IMR-90 (cell line): ENCODE measurements at regions not wholly inside any gene's neighbourhood (a gene's known extent, or its start where the extent isn't known, plus 50 kb on each side); places are given as distances from the start of the nearest gene placed in this dataset.
A peak's percentile ranks its signal among the peaks of the same experiment; 100 is the strongest.

ENCODE experiments used
- ATAC-seq: fragments of 200-7000 bp; cut with Tn5 transposase; 2 replicates; pipeline ENCODE4 v1.9.1; 2020; ENCODE audit warnings: low read depth, mild to moderate bottlenecking, moderate library complexity
- BruUV-seq: library from RNA; stranded (reverse); fragments of 400-500 nt; replicated peaks from 2 replicates; lab custom pipeline; 2021; lab: Mats Ljungman, UMichigan
- CTCF ChIA-PET: fragments of 300-600 bp; formaldehyde crosslinking; extraction: SDS; loops from one replicate; lab custom pipeline; 2021; ENCODE audit warnings: antibody characterized with exemption; lab: Yijun Ruan, JAX
- POLR2A ChIA-PET: fragments of 300-600 bp; sonication (Branson Sonifier 250); formaldehyde crosslinking; loops from one replicate; lab custom pipeline; 2022; ENCODE audit warnings: antibody characterized with exemption; ENCODE audit not compliant: unreplicated experiment; lab: Charles Lee
- DNase-seq: peaks from one replicate; pipeline ENCODE4 v3.0.0; 2013
- H2AFZ ChIP-seq: replicated peaks from 2 replicates; pipeline ENCODE3; 2013; ENCODE audit warnings: low read length, mild to moderate bottlenecking; ENCODE audit not compliant: poor library complexity
- H2AK5ac ChIP-seq: 2 replicates; pipeline ENCODE4 v1.6.1; 2013; ENCODE audit warnings: low read depth, low read length, inconsistent platforms
- H2AK9ac ChIP-seq: replicated peaks from 2 replicates; pipeline ENCODE3; 2013; ENCODE audit warnings: mild to moderate bottlenecking, low read depth, low read length, moderate library complexity; ENCODE audit not compliant: poor library complexity
- H2BK120ac ChIP-seq: 2 replicates; pipeline ENCODE4 v1.6.1; 2013; ENCODE audit warnings: low read depth, low read length, inconsistent platforms
- H2BK15ac ChIP-seq: 3 replicates; pipeline ENCODE4 v1.6.1; 2013; ENCODE audit warnings: low read depth, low read length, inconsistent platforms
- H2BK20ac ChIP-seq: 2 replicates; pipeline ENCODE4 v1.6.1; 2013; ENCODE audit warnings: low read depth, mild to moderate bottlenecking, inconsistent platforms, low read length, moderate library complexity
- H2BK5ac ChIP-seq: 2 replicates; pipeline ENCODE4 v1.6.1; 2013; ENCODE audit warnings: mild to moderate bottlenecking, low read depth, low read length, inconsistent platforms; ENCODE audit not compliant: poor library complexity, severe bottlenecking
- H3K14ac ChIP-seq: replicated peaks from 2 replicates; pipeline ENCODE4 v1.6.1; 2013; ENCODE audit warnings: low read depth, low read length, inconsistent platforms
- H3K18ac ChIP-seq: 2 replicates; pipeline ENCODE4 v1.6.1; 2013; ENCODE audit warnings: low read depth, low read length, control low read depth
- H3K23ac ChIP-seq: 2 replicates; pipeline ENCODE4 v1.6.1; 2013; ENCODE audit warnings: low read depth, low read length, inconsistent platforms
- H3K27ac ChIP-seq: 2 replicates; pipeline ENCODE4 v1.5.1; 2013; ENCODE audit warnings: mild to moderate bottlenecking, control low read depth, low read length; ENCODE audit not compliant: insufficient read depth
- H3K27me3 ChIP-seq: 2 replicates; pipeline ENCODE4 v1.6.1; 2013; ENCODE audit warnings: low read length; ENCODE audit not compliant: control insufficient read depth, insufficient read depth
- H3K36me3 ChIP-seq: 2 replicates; pipeline ENCODE4 v1.6.1; 2013; ENCODE audit warnings: low read length, mixed read lengths; ENCODE audit not compliant: control insufficient read depth, insufficient read depth
- H3K4ac ChIP-seq: 2 replicates; pipeline ENCODE4 v1.6.1; 2013; ENCODE audit warnings: low read depth, low read length, inconsistent platforms
- H3K4me1 ChIP-seq: 2 replicates; pipeline ENCODE4 v1.6.1; 2013; ENCODE audit warnings: low read length, mixed read lengths; ENCODE audit not compliant: control insufficient read depth, insufficient read depth
- H3K4me2 ChIP-seq: 2 replicates; pipeline ENCODE4 v1.6.1; 2013; ENCODE audit warnings: low read depth, mild to moderate bottlenecking, control low read depth, low read length, moderate library complexity
- H3K4me3 ChIP-seq: 2 replicates; pipeline ENCODE4 v1.5.1; 2013; ENCODE audit warnings: low read depth, mild to moderate bottlenecking, control low read depth, low read length, moderate library complexity; ENCODE audit not compliant: insufficient read depth
- H3K56ac ChIP-seq: 2 replicates; pipeline ENCODE4 v1.6.1; 2013; ENCODE audit warnings: low read length, inconsistent platforms; ENCODE audit not compliant: insufficient read depth; ENCODE audit errors: extremely low read depth
- H3K79me1 ChIP-seq, 2 experiments: 2 replicates each; pipeline ENCODE4 v1.6.1; 2013; ENCODE audit warnings: low read length in 2 of 2, inconsistent platforms in 1 of 2, low read depth in 1 of 2
- H3K9ac ChIP-seq: 2 replicates; pipeline ENCODE4 v1.6.1; 2013; ENCODE audit warnings: low read depth, low read length, control low read depth
- H3K9me1 ChIP-seq: 2 replicates; pipeline ENCODE4 v1.6.1; 2013; ENCODE audit warnings: low read length, inconsistent platforms; ENCODE audit not compliant: insufficient read depth
- H3K9me3 ChIP-seq: 2 replicates; pipeline ENCODE4 v1.6.1; 2013; ENCODE audit warnings: low read length; ENCODE audit not compliant: control insufficient read depth, insufficient read depth
- H4K20me1 ChIP-seq: 2 replicates; pipeline ENCODE4 v1.6.1; 2013; ENCODE audit warnings: low read length, inconsistent platforms; ENCODE audit not compliant: insufficient read depth
- H4K5ac ChIP-seq: 2 replicates; pipeline ENCODE4 v1.6.1; 2013; ENCODE audit warnings: mild to moderate bottlenecking, low read depth, low read length, control low read depth
- H4K8ac ChIP-seq, 2 experiments: 2 replicates each; pipeline ENCODE4 v1.6.1; 2013; ENCODE audit warnings: low read depth in 2 of 2, low read length in 2 of 2, control low read depth in 1 of 2, inconsistent platforms in 1 of 2
- H4K91ac ChIP-seq: 2 replicates; pipeline ENCODE4 v1.6.1; 2013; ENCODE audit warnings: low read depth, low read length, inconsistent platforms; ENCODE audit not compliant: insufficient read depth
- BHLHE40 ChIP-seq: fragments of 150-350 bp; IDR thresholded peaks from 2 replicates; pipeline ENCODE4 v1.6.1; 2016; ENCODE audit warnings: mild to moderate bottlenecking, low read depth, low read length
- CEBPB ChIP-seq: IDR thresholded peaks from 2 replicates; pipeline ENCODE4 v1.6.1; 2012; ENCODE audit warnings: low read depth, low read length, improper control_type of control experiment
- CHD1 ChIP-seq: IDR thresholded peaks from 2 replicates; pipeline ENCODE4 v1.6.1; 2012; ENCODE audit warnings: low read depth, low read length, improper control_type of control experiment
- CTCF ChIP-seq: conservative IDR thresholded peaks from 2 replicates; pipeline ENCODE4 v1.5.1; 2012; ENCODE audit warnings: mild to moderate bottlenecking, low read depth, low read length, improper control_type of control experiment
- ELK1 ChIP-seq: fragments of 150-350 bp; IDR thresholded peaks from 2 replicates; pipeline ENCODE4 v1.6.1; 2016; ENCODE audit warnings: low read depth, mild to moderate bottlenecking, low read length, moderate library complexity, borderline replicate concordance
- FOS ChIP-seq: fragments of 150-350 bp; IDR thresholded peaks from 2 replicates; pipeline ENCODE4 v1.6.1; 2016; ENCODE audit warnings: low read depth, low read length
- MAFK ChIP-seq: IDR thresholded peaks from 2 replicates; pipeline ENCODE4 v1.6.1; 2012; ENCODE audit warnings: low read depth, low read length, improper control_type of control experiment
- MAZ ChIP-seq: IDR thresholded peaks from 2 replicates; pipeline ENCODE4 v1.6.1; 2012; ENCODE audit warnings: low read depth, mild to moderate bottlenecking, low read length, improper control_type of control experiment, moderate library complexity, borderline replicate concordance
- MXI1 ChIP-seq: IDR thresholded peaks from 2 replicates; pipeline ENCODE4 v1.6.1; 2012; ENCODE audit warnings: low read depth, mild to moderate bottlenecking, low read length, moderate library complexity, borderline replicate concordance
- NFE2L2 ChIP-seq: fragments of 150-350 bp; IDR thresholded peaks from 2 replicates; pipeline ENCODE4 v1.6.1; 2016; ENCODE audit warnings: low read depth, mild to moderate bottlenecking, low read length
- POLR2A ChIP-seq: IDR thresholded peaks from 2 replicates; pipeline ENCODE4 v1.6.1; 2012; ENCODE audit warnings: mild to moderate bottlenecking, low read depth, low read length
- RAD21 ChIP-seq: IDR thresholded peaks from 2 replicates; pipeline ENCODE4 v1.6.1; 2012; ENCODE audit warnings: low read length, improper control_type of control experiment
- RCOR1 ChIP-seq: IDR thresholded peaks from 2 replicates; pipeline ENCODE4 v1.6.1; 2012; ENCODE audit warnings: mild to moderate bottlenecking, low read length, improper control_type of control experiment; ENCODE audit not compliant: insufficient replicate concordance
- RFX5 ChIP-seq: IDR thresholded peaks from 2 replicates; pipeline ENCODE4 v1.8.0; 2012; ENCODE audit warnings: low read depth, mild to moderate bottlenecking, low read length, moderate library complexity
- SMC3 ChIP-seq: fragments of 150-350 bp; IDR thresholded peaks from 2 replicates; pipeline ENCODE4 v1.6.1; 2016; ENCODE audit warnings: low read depth, mild to moderate bottlenecking, antibody characterized with exemption, low read length, moderate library complexity
- USF2 ChIP-seq: fragments of 150-350 bp; IDR thresholded peaks from 2 replicates; pipeline ENCODE4 v1.6.1; 2017; ENCODE audit warnings: mild to moderate bottlenecking, antibody characterized with exemption, low read length, low read depth
- WGBS, 2 experiments: methylation state at CpG; one replicate each; pipeline versions ENCODE4 v1.1.5 to v1.1.7; 2013; ENCODE audit warnings: missing lambda C conversion rate in 2 of 2; ENCODE audit not compliant: insufficient read length in 1 of 2; ENCODE audit errors: extremely low coverage in 2 of 2; 5-methylcytosine and 5-hydroxymethylcytosine counted together
- dilution Hi-C: fragments of 300-500 bp; cut with HindIII; formaldehyde crosslinking; loops from one replicate; pipeline ENCODE4 v1.14.3; 2018; ENCODE audit warnings: low sequenced_read_pairs; ENCODE audit not compliant: unreplicated experiment
- in situ Hi-C: fragments of 300-500 bp; cut with MboI; formaldehyde crosslinking; loops from 3 replicates; pipeline ENCODE4 v1.14.3; 2019; ENCODE audit warnings: low sequenced_read_pairs, inconsistent platforms, mixed read lengths
- intact Hi-C: fragments of 100-400 bp; cut with micrococcal nuclease; formaldehyde crosslinking; loops from 2 replicates; pipeline ENCODE4 v1.10.0; 2022

GRCh38 chr2:215697003-215697402, 261.1 kb upstream of the FN1 start:
- dilution Hi-C loops: no loop called here
- ATAC-seq: no peak
- POLR2A ChIA-PET: no interaction called here

More at GRCh38 chr2:215697003-215697402, 261.1 kb upstream of the FN1 start:
- peak overlapping the region; percentile 86 for H2BK120ac ChIP-seq
- H4K91ac ChIP-seq: peak overlapping the region; percentile 50
- no CpG with 5 or more reads among the region's 2 CpGs for WGBS, 2 experiments
- no peak overlapping the region for H2AK9ac ChIP-seq
- peak overlapping the region; percentile 49 for H2BK5ac ChIP-seq
- H3K27ac ChIP-seq: no peak overlapping the region
- intact Hi-C loops (no loop called here), in situ Hi-C loops (no loop called here)
- H3K79me1 ChIP-seq: no peaks in the 10 kb centered on the region
- H3K9me3 ChIP-seq: no peaks in the 10 kb centered on the region
- peak overlapping the region; percentile 66 for H4K5ac ChIP-seq
- BruUV-seq: no TSS peak
- H3K9me1 ChIP-seq: peaks cover 3% of the 10 kb centered on the region; the same call in 1 of the 2 replicates
- no peak for TF ChIP-seq FOS
- no peak for TF ChIP-seq MXI1
- no peak for TF ChIP-seq CTCF
- TF ChIP-seq CHD1: no peak
- TF ChIP-seq CEBPB: no peak
- no peak for TF ChIP-seq BHLHE40
- TF ChIP-seq RFX5: no peak
- TF ChIP-seq ELK1: no peak
- no peak for TF ChIP-seq RAD21
- TF ChIP-seq USF2: no peak
- TF ChIP-seq MAZ: no peak
- no peak for TF ChIP-seq SMC3
- no peak for TF ChIP-seq POLR2A
- TF ChIP-seq MAFK: no peak
- TF ChIP-seq RCOR1: no peak
- no peak for TF ChIP-seq NFE2L2
- H4K20me1 ChIP-seq: no peaks in the 10 kb centered on the region
- no peaks in the 10 kb centered on the region for H3K27me3 ChIP-seq
- H3K36me3 ChIP-seq: no peaks in the 10 kb centered on the region
- no peak overlapping the region for H3K4me3 ChIP-seq
- H3K18ac ChIP-seq: peak overlapping the region; percentile 84; the same call in 1 of the 2 replicates
- H3K23ac ChIP-seq: no peak overlapping the region
- peak overlapping the region; percentile 73 for H2BK20ac ChIP-seq
- H3K14ac ChIP-seq: 0 out of 2 replicates have a peak overlapping the region, but pooled peaks have one; percentile 44
- H2AFZ ChIP-seq: no peak overlapping the region
- H3K4ac ChIP-seq: peak overlapping the region; percentile 80; the same call in 1 of the 2 replicates
- no peak overlapping the region for H3K9ac ChIP-seq
- peaks cover 19% of the 10 kb centered on the region for H3K4me1 ChIP-seq
- H3K56ac ChIP-seq: no peak overlapping the region
- CTCF ChIA-PET: interaction anchor here (0.9 kb wide), 1 partner anchor 242 kb away, joined by 3 read pairs; no protein-coding TSS in a partner anchor
- H4K8ac ChIP-seq: peak overlapping the region in 1 of 2 experiments; percentile 66; a peak in 2 of 4 replicates
- H2BK15ac ChIP-seq: peak overlapping the region; percentile 89
- no peak overlapping the region for H3K4me2 ChIP-seq
- DNase-seq: no peak
- H2AK5ac ChIP-seq: peak overlapping the region; percentile 95
